ENCODE measurements at regions not wholly inside any gene's neighbourhood (a gene's known extent, or its start where the extent isn't known, plus 50 kb on each side); places are given as distances from the start of the nearest gene placed in this dataset.

- no peak overlapping the region for H3K4ac ChIP-seq (replicated peaks; ENCODE audit: insufficient read length, low read depth, low read length)
- H2BK12ac ChIP-seq (ENCODE audit: low read depth, low read length), result no peak overlapping the region
- peaks cover 0 to 9% (median 7%) of the 10 kb centered on the region in 4 experiments; a peak in 6 of 7 replicates for H3K4me1 ChIP-seq (replicated peaks in 1 of 4; ENCODE audit: control insufficient read depth in 3 of 4, insufficient read depth in 4 of 4, low read length in 3 of 4)
- H2BK15ac ChIP-seq (ENCODE audit: low read length), result no peak overlapping the region
- H4K20me1 ChIP-seq (replicated peaks in 1 of 2; ENCODE audit: control insufficient read depth in 1 of 2, insufficient read depth in 2 of 2, low read length in 2 of 2), result no peaks in the 10 kb centered on the region
- no peak overlapping the region for H3K56ac ChIP-seq (replicated peaks; ENCODE audit: insufficient read length, low read depth, low read length)
- no peak overlapping the region for H4K8ac ChIP-seq (ENCODE audit: extremely low read depth, insufficient read depth, low read length)
- no peak overlapping the region for H2BK20ac ChIP-seq (ENCODE audit: low read length)
- H3K14ac ChIP-seq (ENCODE audit: insufficient read length), result no peak overlapping the region
- no peak overlapping the region for H4K5ac ChIP-seq (ENCODE audit: insufficient read length, low read depth, low read length)
- H3K23me2 ChIP-seq (ENCODE audit: low read depth, low read length), result no peaks in the 10 kb centered on the region
- no peak overlapping the region for H3K27ac ChIP-seq (ENCODE audit: low read depth, low read length)
- no peak overlapping the region for H2AK5ac ChIP-seq (ENCODE audit: low read depth, low read length)
- no peak overlapping the region for H3K4me2 ChIP-seq (ENCODE audit: insufficient read depth in 1 of 2, low read depth in 2 of 2, low read length in 2 of 2)
- H3K9me3 ChIP-seq (ENCODE audit: insufficient read depth in 2 of 2, low read depth in 1 of 2, low read length in 1 of 2), result peaks cover 0 to 5% of the 10 kb centered on the region in 2 experiments; a peak in 3 of 4 replicates
- ChIA-PET CTCF (ENCODE audit: partially characterized antibody) (no interaction called here), POLR2A (ENCODE audit: partially characterized antibody) (no interaction called here)
- H3K79me2 ChIP-seq (ENCODE audit: control insufficient read depth in 1 of 2, insufficient read depth in 2 of 2, low read length in 2 of 2), result no peaks in the 10 kb centered on the region
- H3K23ac ChIP-seq (ENCODE audit: insufficient read length), result no peak overlapping the region
- H3K79me1 ChIP-seq (ENCODE audit: low read depth, low read length), result no peaks in the 10 kb centered on the region
- no peak overlapping the region for H2BK120ac ChIP-seq (replicated peaks; ENCODE audit: low read depth, low read length)
- no peak overlapping the region for H3K18ac ChIP-seq (ENCODE audit: extremely low read depth, low read length)
- no peak overlapping the region for H3K9ac ChIP-seq (replicated peaks in 1 of 4; ENCODE audit: extremely low read depth in 1 of 4, low read depth in 3 of 4, low read length in 3 of 4)
- DNase-seq (ENCODE audit: low read depth in 1 of 2, low spot score in 2 of 2), result no peak
- H3K27me3 ChIP-seq (replicated peaks in 1 of 4; ENCODE audit: control insufficient read depth in 3 of 4, extremely low read depth in 1 of 4, insufficient read depth in 3 of 4, low read length in 3 of 4), result no peaks in the 10 kb centered on the region
- 88% methylated on average over 3 of the region's 3 CpGs; no CpG with 5 or more reads in 1 of the 2 experiments for WGBS, 2 experiments (ENCODE audit: extremely low coverage in 1 of 2, insufficient coverage in 1 of 2, insufficient read length in 1 of 2, insufficient replicate concordance in 2 of 2, low coverage in 1 of 2, low lambda C conversion rate in 2 of 2, missing lambda C conversion rate in 1 of 2)
- 0 out of 8 replicates have a peak, but pooled peaks cover 0 to 3% (median 0%) of the 10 kb centered on the region in 4 experiments for H3K36me3 ChIP-seq (ENCODE audit: control insufficient read depth in 2 of 4, insufficient read depth in 4 of 4, low read length in 3 of 4)
- no peak overlapping the region for H3K4me3 ChIP-seq (ENCODE audit: extremely low read depth in 1 of 4, insufficient read depth in 2 of 4, low read depth in 3 of 4, low read length in 4 of 4)
- H2AFZ ChIP-seq (ENCODE audit: low read length), result no peak overlapping the region
- H4K91ac ChIP-seq (replicated peaks; ENCODE audit: insufficient read length, low read length), result no peak overlapping the region
- H2BK5ac ChIP-seq (ENCODE audit: low read depth, low read length), result no peak overlapping the region
- FAIRE-seq, result no peak
- no peak for TF ChIP-seq BACH1 (IDR thresholded peaks at IDR 0.05; ENCODE audit: low read length)
- no peak for TF ChIP-seq SP1 (IDR thresholded peaks at IDR 0.05; ENCODE audit: low read depth, low read length)
- no peak for TF ChIP-seq CHD2 (IDR thresholded peaks at IDR 0.05; ENCODE audit: low read length)
- TF ChIP-seq ZNF274 (IDR thresholded peaks at IDR 0.05; ENCODE audit: borderline replicate concordance, extremely low read depth, low read length), result no peak
- no peak for TF ChIP-seq MAX (IDR thresholded peaks at IDR 0.05)
Measured at GRCh38 chr13:68026077-68026476, 795.9 kb upstream of the PCDH9 start.

All from H1 (cell line).